GM12878 (cell line): ENCODE measurements at regions not wholly inside any gene's neighbourhood (a gene's known extent, or its start where the extent isn't known, plus 50 kb on each side); places are given as distances from the start of the nearest gene placed in this dataset.

Source experiments
- CBX3 ChIP-seq: fragments of 200-600 bp; sonication (generic); IDR thresholded peaks from 2 replicates; pipeline ENCODE4 v1.6.1; 2016; ENCODE audit warnings: low read depth, borderline replicate concordance
- GABPA ChIP-seq: IDR thresholded peaks from 2 replicates; pipeline ENCODE4 v1.6.1; 2014; ENCODE audit warnings: antibody characterized with exemption, low read depth, mild to moderate bottlenecking, inconsistent platforms
- MYC ChIP-seq: IDR thresholded peaks from 2 replicates; pipeline ENCODE4 v1.6.1; 2011; ENCODE audit warnings: mild to moderate bottlenecking, low read length, moderate library complexity, inconsistent platforms; ENCODE audit not compliant: insufficient read depth, insufficient replicate concordance, insufficient read length, severe bottlenecking
- TF ChIP-seq, protein P1 (sequence below), 3 experiments: IDR thresholded peaks in 2 of 3; conservative IDR thresholded peaks in 1 of 3; 2 replicates each; pipeline ENCODE4 v1.5.1; 2011; ENCODE audit warnings: low read depth in 3 of 3, low read length in 3 of 3, mild to moderate bottlenecking in 3 of 3, control low read depth in 2 of 3, moderate library complexity in 2 of 3, inconsistent platforms in 1 of 3, mixed read lengths in 1 of 3; ENCODE audit not compliant: control insufficient read depth in 2 of 3, insufficient read depth in 1 of 3; ENCODE audit errors: extremely low read depth in 1 of 3

DNA sequence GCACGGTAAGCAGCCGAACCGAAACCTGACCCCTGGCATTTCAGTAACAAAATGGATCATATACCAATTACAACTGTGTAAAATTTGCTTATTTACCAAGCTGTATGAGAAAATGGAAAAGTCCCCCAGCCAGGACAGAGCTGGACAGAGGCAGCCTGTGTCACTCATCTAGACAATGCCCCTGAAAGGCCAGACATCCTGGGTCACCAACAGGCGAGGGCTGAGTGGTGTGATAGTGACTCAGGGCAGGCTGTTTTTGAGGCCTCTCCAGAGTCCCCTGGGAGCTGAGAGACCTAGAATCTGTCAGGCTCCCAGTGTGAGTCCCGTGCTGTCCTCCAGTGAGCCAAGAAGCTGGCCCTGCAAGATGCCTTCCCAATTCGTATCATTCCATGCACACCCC is 680.4 kb downstream of the TBC1D22A start:
- TF ChIP-seq GABPA (no peak), CBX3 (no peak), MYC (no peak)
- TF ChIP-seq, protein P1, sequence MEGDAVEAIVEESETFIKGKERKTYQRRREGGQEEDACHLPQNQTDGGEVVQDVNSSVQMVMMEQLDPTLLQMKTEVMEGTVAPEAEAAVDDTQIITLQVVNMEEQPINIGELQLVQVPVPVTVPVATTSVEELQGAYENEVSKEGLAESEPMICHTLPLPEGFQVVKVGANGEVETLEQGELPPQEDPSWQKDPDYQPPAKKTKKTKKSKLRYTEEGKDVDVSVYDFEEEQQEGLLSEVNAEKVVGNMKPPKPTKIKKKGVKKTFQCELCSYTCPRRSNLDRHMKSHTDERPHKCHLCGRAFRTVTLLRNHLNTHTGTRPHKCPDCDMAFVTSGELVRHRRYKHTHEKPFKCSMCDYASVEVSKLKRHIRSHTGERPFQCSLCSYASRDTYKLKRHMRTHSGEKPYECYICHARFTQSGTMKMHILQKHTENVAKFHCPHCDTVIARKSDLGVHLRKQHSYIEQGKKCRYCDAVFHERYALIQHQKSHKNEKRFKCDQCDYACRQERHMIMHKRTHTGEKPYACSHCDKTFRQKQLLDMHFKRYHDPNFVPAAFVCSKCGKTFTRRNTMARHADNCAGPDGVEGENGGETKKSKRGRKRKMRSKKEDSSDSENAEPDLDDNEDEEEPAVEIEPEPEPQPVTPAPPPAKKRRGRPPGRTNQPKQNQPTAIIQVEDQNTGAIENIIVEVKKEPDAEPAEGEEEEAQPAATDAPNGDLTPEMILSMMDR (IDR thresholded peaks at IDR 0.05 in 2 of 3, conservative IDR thresholded peaks at IDR 0.05 in 1 of 3; ENCODE audit: control insufficient read depth in 2 of 3, extremely low read depth in 1 of 3, insufficient read depth in 1 of 3, low read depth in 3 of 3, low read length in 3 of 3), result no peak
